Ascending aorta (tissue), 2 donors: ENCODE measurements at regions not wholly inside any gene's neighbourhood (a gene's known extent, or its start where the extent isn't known, plus 50 kb on each side); places are given as distances from the start of the nearest gene placed in this dataset.

Experiments used
- DNase-seq, 2 donors: peaks; one replicate each; pipeline ENCODE4 v3.0.0-alpha.2; 2019; ENCODE audit warnings: low spot score in 2 of 2
- H3K27ac ChIP-seq, 2 donors: fragments of 200-600 bp; sonication (generic); one replicate each; pipeline ENCODE4 v1.5.1; 2016 to 2017; ENCODE audit warnings: mild to moderate bottlenecking in 1 of 2
- H3K27me3 ChIP-seq: fragments of 200-600 bp; sonication (generic); one replicate; pipeline ENCODE4 v1.5.1; 2017
- H3K36me3 ChIP-seq, 2 donors: fragments of 200-600 bp; sonication (generic); one replicate each; pipeline ENCODE4 v1.5.1; 2016
- H3K4me1 ChIP-seq, 2 donors: fragments of 200-600 bp; sonication (generic); one replicate each; pipeline ENCODE4 v1.5.1; 2016 to 2017; ENCODE audit warnings: mild to moderate bottlenecking in 1 of 2
- H3K4me3 ChIP-seq, 2 donors: fragments of 200-600 bp; sonication (generic); one replicate each; pipeline ENCODE4 v1.5.1; 2016 to 2017; ENCODE audit warnings: mild to moderate bottlenecking in 1 of 2
- H3K9me3 ChIP-seq, 2 donors: fragments of 200-600 bp; sonication (generic); one replicate each; pipeline ENCODE4 v1.5.1; 2016
- CTCF ChIP-seq, 3 experiments: fragments of 200-600 bp in 2 of 3; fragments of 450-650 bp in 1 of 3; sonication (generic) in 2 of 3; IDR thresholded peaks; one replicate each; pipeline ENCODE4 v1.5.1; 2016 to 2019; ENCODE audit warnings: antibody characterized with exemption in 3 of 3, mild to moderate bottlenecking in 1 of 3, moderate library complexity in 1 of 3
- intact Hi-C: fragments of 100-400 bp; cut with DNase I; formaldehyde crosslinking; loops from one replicate; pipeline ENCODE4 v1.15.1; 2023

GRCh38 chr16:6558126-6558525 is 774.5 kb upstream of the RBFOX1 start:
- intact Hi-C loops, result no loop called here
- H3K4me1 ChIP-seq, result no peaks in the 10 kb centered on the region

GRCh38 chr16:6557353-6558023 is 775.2 kb upstream of the RBFOX1 start:
- Histone ChIP-seq H3K27ac (no peak overlapping the region), H3K4me3 (no peak overlapping the region), H3K9me3 (no peaks in the 10 kb centered on the region), H3K36me3 (no peaks in the 10 kb centered on the region), H3K4me1 (no peaks in the 10 kb centered on the region), H3K27me3 (no peaks in the 10 kb centered on the region)
- DNase-seq, result no peak
- no peak for TF ChIP-seq CTCF (IDR thresholded peaks at IDR 0.05)
- intact Hi-C loops, result no loop called here

More at GRCh38 chr16:6558126-6558525, 774.5 kb upstream of the RBFOX1 start:
- no peak for TF ChIP-seq CTCF (IDR thresholded peaks at IDR 0.05)
- Histone ChIP-seq H3K36me3 (no peaks in the 10 kb centered on the region), H3K27me3 (no peaks in the 10 kb centered on the region), H3K9me3 (no peaks in the 10 kb centered on the region), H3K27ac (no peak overlapping the region), H3K4me3 (no peak overlapping the region)
- no peak for DNase-seq

GRCh38 chr16:6549415-6549814 is 783.2 kb upstream of the RBFOX1 start:
- intact Hi-C loops, result no loop called here
- DNase-seq, result no peak
- Histone ChIP-seq H3K27ac (no peak overlapping the region), H3K4me3 (no peak overlapping the region), H3K4me1 (no peaks in the 10 kb centered on the region), H3K36me3 (no peaks in the 10 kb centered on the region), H3K27me3 (no peaks in the 10 kb centered on the region), H3K9me3 (no peaks in the 10 kb centered on the region)
- no peak for TF ChIP-seq CTCF (IDR thresholded peaks at IDR 0.05)

GRCh38 chr16:6548507-6548906 is 784.1 kb upstream of the RBFOX1 start:
- no peaks in the 10 kb centered on the region for H3K27me3 ChIP-seq
- no peak for DNase-seq
- intact Hi-C loops, result no loop called here

GRCh38 chr16:6547131-6547530 is 785.5 kb upstream of the RBFOX1 start:
- Histone ChIP-seq H3K27me3 (no peaks in the 10 kb centered on the region), H3K4me1 (no peaks in the 10 kb centered on the region), H3K36me3 (no peaks in the 10 kb centered on the region), H3K9me3 (no peaks in the 10 kb centered on the region), H3K27ac (no peak overlapping the region), H3K4me3 (no peak overlapping the region)
- TF ChIP-seq CTCF (IDR thresholded peaks at IDR 0.05), result no peak
- intact Hi-C loops, result no loop called here
- no peak for DNase-seq

More at GRCh38 chr16:6548507-6548906, 784.1 kb upstream of the RBFOX1 start:
- Histone ChIP-seq H3K4me3 (no peak overlapping the region), H3K4me1 (no peaks in the 10 kb centered on the region), H3K36me3 (no peaks in the 10 kb centered on the region), H3K9me3 (no peaks in the 10 kb centered on the region), H3K27ac (no peak overlapping the region)
- no peak for TF ChIP-seq CTCF (IDR thresholded peaks at IDR 0.05)

GRCh38 chr16:6545329-6545728 is 787.3 kb upstream of the RBFOX1 start:
- no peak overlapping the region for H3K4me3 ChIP-seq
- no peak for TF ChIP-seq CTCF (IDR thresholded peaks at IDR 0.05)
- intact Hi-C loops, result no loop called here
- no peaks in the 10 kb centered on the region for H3K4me1 ChIP-seq
- H3K36me3 ChIP-seq, result no peaks in the 10 kb centered on the region
- H3K27me3 ChIP-seq, result no peaks in the 10 kb centered on the region
- H3K9me3 ChIP-seq, result no peaks in the 10 kb centered on the region
- no peak for DNase-seq
- no peak overlapping the region for H3K27ac ChIP-seq
